Astrocyte of the cerebellum (primary cell): ENCODE measurements at regions not wholly inside any gene's neighbourhood (a gene's known extent, or its start where the extent isn't known, plus 50 kb on each side); places are given as distances from the start of the nearest gene placed in this dataset.
A peak's percentile ranks its signal among the peaks of the same experiment; 100 is the strongest.

Experiments
- DNase-seq: peaks from one replicate; pipeline ENCODE4 v3.0.0-alpha.2; 2011; ENCODE audit warnings: low read depth
- H3K4me3 ChIP-seq: 2 replicates; pipeline ENCODE4 v1.5.1; 2011; ENCODE audit warnings: mild to moderate bottlenecking, low read depth, low read length, moderate library complexity
- in situ Hi-C: cut with HindIII; loops from 2 replicates; pipeline ENCODE4 v1.10.0; 2017; ENCODE audit warnings: low sequenced_read_pairs
- TF ChIP-seq, protein P1 (sequence below): IDR thresholded peaks from 2 replicates; pipeline ENCODE4 v1.5.1; 2012; ENCODE audit warnings: low read length, low read depth, moderate library complexity, mild to moderate bottlenecking; ENCODE audit errors: missing control alignments

DNA sequence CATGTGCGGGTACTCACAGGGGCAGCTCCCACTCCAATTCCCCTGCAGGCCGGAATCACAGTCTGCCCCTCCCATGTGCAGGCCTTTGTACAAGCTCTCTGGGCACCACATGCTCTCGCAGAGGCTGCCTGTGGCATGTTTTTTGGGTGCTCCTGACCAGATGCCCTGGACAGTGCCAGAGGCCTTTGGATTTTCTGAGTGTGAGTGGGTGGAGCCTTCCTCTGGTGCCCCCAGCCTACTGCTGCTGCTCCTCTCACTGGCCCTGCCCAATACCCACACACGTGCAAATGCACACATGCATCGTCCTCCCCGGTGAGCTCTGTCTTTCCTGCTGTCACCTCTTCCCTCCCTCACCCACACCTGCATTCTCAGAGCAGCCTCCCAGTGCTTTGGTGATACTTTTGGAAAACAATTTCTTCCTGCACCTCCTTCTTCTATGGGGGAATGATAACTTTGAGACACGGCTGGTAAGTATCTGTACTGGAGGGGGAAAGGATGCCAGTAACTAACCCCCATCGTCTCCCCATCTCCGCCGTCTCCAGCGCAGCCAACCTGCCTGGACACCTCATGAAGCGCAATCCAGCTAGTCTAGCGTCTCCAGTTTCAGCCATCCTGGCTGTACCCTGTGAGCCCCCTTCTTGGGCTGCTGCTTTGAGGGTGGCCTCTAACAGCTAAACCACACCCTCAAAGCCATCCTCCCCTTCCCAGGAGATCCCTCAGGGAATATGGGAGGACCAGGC, 229.4 kb upstream of the TOPAZ1 start:
- in situ Hi-C loops = no loop called here
- DNase-seq = no peak
- H3K4me3 ChIP-seq = no peak overlapping the region
- TF ChIP-seq, protein P1, sequence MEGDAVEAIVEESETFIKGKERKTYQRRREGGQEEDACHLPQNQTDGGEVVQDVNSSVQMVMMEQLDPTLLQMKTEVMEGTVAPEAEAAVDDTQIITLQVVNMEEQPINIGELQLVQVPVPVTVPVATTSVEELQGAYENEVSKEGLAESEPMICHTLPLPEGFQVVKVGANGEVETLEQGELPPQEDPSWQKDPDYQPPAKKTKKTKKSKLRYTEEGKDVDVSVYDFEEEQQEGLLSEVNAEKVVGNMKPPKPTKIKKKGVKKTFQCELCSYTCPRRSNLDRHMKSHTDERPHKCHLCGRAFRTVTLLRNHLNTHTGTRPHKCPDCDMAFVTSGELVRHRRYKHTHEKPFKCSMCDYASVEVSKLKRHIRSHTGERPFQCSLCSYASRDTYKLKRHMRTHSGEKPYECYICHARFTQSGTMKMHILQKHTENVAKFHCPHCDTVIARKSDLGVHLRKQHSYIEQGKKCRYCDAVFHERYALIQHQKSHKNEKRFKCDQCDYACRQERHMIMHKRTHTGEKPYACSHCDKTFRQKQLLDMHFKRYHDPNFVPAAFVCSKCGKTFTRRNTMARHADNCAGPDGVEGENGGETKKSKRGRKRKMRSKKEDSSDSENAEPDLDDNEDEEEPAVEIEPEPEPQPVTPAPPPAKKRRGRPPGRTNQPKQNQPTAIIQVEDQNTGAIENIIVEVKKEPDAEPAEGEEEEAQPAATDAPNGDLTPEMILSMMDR = no peak

DNA sequence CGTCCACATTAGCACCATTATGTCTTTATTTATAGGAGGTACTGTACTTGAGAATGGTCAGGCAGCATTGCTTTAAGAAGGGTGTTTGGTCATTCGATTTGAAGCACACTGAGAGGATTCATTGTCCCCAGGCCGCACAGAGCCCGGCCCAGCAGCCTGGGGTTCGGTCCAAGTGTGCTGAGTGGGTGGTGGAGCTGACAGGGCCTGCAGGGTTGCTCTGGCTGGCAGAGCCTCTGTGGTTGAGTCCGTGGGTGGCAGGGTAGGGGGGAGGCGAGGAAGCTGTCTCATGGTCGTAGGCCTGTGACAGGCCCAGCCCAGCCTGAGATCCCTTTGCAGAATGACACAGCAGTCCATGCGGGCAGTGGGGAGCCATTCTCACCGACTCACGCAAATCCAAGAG, 227.7 kb upstream of the TOPAZ1 start:
- DNase-seq = no peak
- TF ChIP-seq, protein P1 = no peak
- no peak overlapping the region for H3K4me3 ChIP-seq
- in situ Hi-C loops = no loop called here

DNA sequence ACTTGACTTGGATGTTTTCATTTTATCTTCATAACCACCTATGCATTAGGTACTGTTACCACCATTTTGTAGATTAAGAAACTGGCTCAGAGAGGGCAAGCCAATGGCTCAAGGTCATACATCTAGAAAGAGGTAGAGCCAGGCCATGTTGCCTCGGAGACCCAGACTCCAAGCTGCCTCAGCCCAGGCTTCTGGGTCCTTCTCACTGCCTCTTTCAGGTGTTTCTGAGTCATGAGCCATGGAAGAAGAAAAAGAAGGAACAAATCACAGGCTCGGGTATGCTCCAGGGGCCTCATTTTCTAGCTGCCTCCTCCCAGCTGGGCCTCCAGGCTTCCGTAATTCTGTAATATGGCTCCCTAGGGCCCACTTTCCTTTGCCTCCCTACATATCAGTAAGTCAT, 226.5 kb upstream of the TOPAZ1 start:
- no peak for DNase-seq
- in situ Hi-C loops = no loop called here
- H3K4me3 ChIP-seq = no peak overlapping the region
- TF ChIP-seq, protein P1 = no peak

DNA sequence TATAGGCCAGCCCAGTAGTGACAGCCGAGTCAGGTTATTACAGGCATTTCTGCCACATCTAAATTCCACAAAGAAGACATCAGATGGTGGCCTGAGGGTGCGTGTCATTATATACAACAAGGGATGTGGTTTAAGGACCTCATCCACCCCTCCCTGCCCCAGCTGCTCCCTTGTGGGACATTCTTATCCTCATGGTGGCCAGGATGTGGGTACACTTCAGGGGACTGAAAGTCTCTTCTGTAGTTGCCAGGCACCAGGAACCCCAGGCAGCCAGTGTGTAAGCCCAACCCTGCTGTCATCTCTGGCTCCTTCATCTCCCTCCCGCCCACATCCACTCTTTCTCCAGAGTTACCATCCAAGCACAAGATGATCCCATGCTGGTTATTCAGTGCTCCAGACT, 224.9 kb upstream of the TOPAZ1 start:
- TF ChIP-seq, protein P1 = no peak
- H3K4me3 ChIP-seq = no peak overlapping the region
- no peak for DNase-seq
- in situ Hi-C loops = no loop called here

DNA sequence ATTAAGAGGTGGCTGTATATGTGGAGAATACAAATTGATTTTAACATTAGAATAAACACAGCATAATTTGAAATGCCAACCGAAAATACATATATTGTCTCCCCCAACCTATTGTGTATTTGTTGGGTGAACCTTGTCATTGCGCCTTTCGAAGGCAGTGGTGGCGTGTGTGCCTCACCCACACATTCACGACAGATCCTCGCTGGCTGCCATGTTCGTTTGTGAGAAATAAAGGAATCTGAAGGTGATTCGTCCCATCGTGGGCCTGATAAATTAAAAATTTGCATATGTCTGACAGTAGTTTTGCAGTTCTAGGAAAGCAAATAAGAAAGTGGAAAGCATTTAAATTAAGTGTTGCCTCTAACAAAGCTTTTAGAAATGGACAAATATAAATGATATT, 222.8 kb upstream of the TOPAZ1 start:
- TF ChIP-seq, protein P1 = no peak
- in situ Hi-C loops = no loop called here
- no peak for DNase-seq

DNA sequence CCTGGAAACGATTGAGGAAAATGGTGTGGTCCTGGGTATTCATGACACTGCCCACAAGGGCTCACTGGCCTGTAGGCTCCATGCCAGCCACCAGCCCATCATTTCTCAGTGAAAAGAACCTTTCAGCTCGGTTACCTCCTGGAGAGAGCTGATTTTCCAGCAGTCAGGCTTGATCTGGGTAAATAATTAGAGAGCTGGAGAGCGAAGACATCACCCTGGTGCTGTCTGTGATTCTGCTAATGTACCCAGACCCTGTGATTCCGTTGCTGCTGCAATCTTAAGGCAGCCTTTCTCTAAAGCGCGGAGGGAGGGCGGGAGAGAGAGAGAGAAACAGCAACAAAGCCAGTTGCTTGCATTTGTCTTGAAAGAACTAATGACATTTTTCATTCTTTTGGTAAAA, 221.9 kb upstream of the TOPAZ1 start:
- in situ Hi-C loops = no loop called here
- H3K4me3 ChIP-seq = no peak overlapping the region
- TF ChIP-seq, protein P1 = no peak
- DNase-seq = peak; percentile 5

More for the DNA sequence above, 222.8 kb upstream of the TOPAZ1 start:
- no peak overlapping the region for H3K4me3 ChIP-seq
